ENCODE measurements at regions not wholly inside any gene's neighbourhood (a gene's known extent, or its start where the extent isn't known, plus 50 kb on each side); places are given as distances from the start of the nearest gene placed in this dataset.

DNA sequence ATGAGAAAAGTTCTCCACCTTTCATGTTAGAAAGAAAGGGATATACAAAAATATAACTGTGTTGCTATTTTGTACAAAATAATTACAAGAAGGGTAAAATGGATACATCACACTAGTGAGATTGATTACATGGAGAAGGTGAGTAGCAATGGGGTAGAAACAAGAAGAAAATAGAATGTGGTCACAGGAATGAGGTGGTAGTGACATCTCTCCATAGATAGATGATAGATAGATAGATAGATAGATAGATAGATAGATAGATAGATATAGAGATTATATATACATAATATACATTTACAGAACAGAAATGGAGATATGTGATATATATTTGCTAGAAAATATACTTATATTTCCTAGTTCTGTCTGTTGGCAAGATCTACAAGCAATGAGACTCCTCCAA, 95.3 kb upstream of the RGPD4 start:
- TF ChIP-seq ZBTB33 (IDR thresholded peaks at IDR 0.05; ENCODE audit: borderline replicate concordance, low read depth) (no peak), NFIC (IDR thresholded peaks at IDR 0.05; ENCODE audit: borderline replicate concordance) (no peak)

All from SK-N-SH (cell line).